ENCODE measurements at regions not wholly inside any gene's neighbourhood (a gene's known extent, or its start where the extent isn't known, plus 50 kb on each side); places are given as distances from the start of the nearest gene placed in this dataset.

DNA sequence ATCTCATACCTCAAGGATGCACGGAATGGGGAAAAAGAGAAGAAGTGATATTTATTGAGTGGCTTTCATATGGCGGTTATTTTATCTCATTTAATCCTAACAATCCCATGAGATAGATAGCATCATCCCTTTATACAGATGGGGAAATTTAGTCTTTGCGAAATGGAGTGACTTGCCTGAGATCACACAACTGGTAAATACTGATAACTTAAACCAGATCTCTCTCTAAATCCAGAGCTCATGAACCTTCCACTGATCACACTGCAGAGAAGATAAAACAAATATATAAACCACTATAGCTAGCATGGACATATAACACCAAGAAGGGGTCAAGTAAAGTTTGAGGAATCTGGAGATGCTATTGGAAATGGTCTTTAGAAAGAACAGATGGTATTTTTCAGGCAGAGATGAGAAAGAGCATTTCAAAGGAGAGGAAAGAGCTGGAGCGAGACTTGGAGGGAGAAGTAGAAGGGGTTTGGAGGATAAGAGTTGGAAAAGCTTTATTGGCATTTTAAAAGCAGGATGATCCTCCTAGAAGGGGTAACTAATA, 139.8 kb upstream of the TNFAIP3 start:
- Histone ChIP-seq H3K27ac (no peak overlapping the region), H3K36me3 (no peaks in the 10 kb centered on the region), H3K4me3 (no peak overlapping the region), H3K27me3 (no peaks in the 10 kb centered on the region), H3K4me1 (peaks cover 8 to 11% of the 10 kb centered on the region in 2 donors), H3K9me3 (no peaks in the 10 kb centered on the region)
- ATAC-seq (no peak), DNase-seq (no peak)
- intact Hi-C loops (cut with DNase I; ENCODE audit: low total_unique reads): no loop called here
- in situ Hi-C loops (cut with MboI; ENCODE audit: low sequenced_read_pairs in 4 of 4): no loop called here
- TF ChIP-seq POLR2A (IDR thresholded peaks at IDR 0.05): no peak
- TF ChIP-seq, protein P1, sequence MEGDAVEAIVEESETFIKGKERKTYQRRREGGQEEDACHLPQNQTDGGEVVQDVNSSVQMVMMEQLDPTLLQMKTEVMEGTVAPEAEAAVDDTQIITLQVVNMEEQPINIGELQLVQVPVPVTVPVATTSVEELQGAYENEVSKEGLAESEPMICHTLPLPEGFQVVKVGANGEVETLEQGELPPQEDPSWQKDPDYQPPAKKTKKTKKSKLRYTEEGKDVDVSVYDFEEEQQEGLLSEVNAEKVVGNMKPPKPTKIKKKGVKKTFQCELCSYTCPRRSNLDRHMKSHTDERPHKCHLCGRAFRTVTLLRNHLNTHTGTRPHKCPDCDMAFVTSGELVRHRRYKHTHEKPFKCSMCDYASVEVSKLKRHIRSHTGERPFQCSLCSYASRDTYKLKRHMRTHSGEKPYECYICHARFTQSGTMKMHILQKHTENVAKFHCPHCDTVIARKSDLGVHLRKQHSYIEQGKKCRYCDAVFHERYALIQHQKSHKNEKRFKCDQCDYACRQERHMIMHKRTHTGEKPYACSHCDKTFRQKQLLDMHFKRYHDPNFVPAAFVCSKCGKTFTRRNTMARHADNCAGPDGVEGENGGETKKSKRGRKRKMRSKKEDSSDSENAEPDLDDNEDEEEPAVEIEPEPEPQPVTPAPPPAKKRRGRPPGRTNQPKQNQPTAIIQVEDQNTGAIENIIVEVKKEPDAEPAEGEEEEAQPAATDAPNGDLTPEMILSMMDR (IDR thresholded peaks at IDR 0.05 in 4 of 5, conservative IDR thresholded peaks at IDR 0.05 in 1 of 5): no peak

DNA sequence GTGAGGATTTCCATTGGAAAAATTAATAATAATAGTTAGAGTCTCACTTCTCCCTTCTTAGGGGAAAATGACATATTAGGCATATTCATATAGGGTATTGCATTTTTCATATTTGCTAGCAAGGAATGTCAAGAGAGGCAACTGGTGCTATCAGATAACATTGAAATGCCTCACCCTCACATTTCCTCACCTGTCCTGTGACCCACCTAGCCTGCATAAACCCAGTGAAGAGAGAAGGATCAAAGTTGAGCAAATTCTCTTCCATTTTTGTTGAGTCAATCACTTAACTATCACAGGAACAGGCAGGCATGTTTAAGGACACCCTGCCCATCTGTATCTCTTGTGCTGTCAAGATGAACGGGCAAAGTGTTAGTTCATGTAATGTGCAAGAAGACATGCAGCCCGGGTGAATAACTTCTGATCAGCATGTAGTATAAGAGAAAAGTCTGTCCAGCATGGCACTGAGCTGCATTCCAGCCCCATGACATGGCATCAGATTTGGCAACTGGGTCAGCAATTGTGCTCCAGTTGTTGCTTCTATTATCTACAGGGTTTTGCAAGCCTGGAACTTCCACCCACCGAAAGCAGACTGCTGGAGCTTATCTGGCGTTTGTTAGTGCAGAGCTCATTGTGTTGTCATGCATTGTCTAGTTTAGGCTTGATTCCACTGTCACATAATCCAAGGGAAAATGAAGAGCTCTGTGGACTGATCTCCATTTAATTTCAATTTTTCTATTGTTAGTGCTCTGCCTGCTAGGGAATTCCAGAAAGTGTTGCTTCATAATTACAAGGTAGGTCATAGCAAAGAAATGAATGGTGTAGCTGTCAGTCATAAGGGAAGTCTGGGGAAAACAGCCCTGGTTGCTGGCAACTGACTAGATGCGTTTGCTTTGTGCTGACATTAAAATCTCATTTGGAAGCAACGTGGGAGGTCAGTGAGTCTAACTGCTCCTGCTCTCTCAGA, 138.4 kb upstream of the TNFAIP3 start:
- intact Hi-C loops (cut with DNase I; ENCODE audit: low total_unique reads) (no loop called here), in situ Hi-C loops (cut with MboI; ENCODE audit: low sequenced_read_pairs in 4 of 4) (no loop called here)
- DNase-seq (peak; percentile 38 to 65), ATAC-seq (peak; percentile 86 to 87)
- Histone ChIP-seq H3K36me3 (no peaks in the 10 kb centered on the region), H3K27me3 (no peaks in the 10 kb centered on the region), H3K4me3 (no peak overlapping the region), H3K4me1 (peaks cover 8 to 11% of the 10 kb centered on the region in 2 donors), H3K27ac (peak overlapping the region; percentile 44 to 72 (median 62)), H3K9me3 (no peaks in the 10 kb centered on the region)
- no peak for TF ChIP-seq POLR2A (IDR thresholded peaks at IDR 0.05)
- TF ChIP-seq, protein P1 (IDR thresholded peaks at IDR 0.05 in 4 of 5, conservative IDR thresholded peaks at IDR 0.05 in 1 of 5): no peak

GRCh38 chr6:137729866-137730629, 137.0 kb upstream of the TNFAIP3 start:
- no peak overlapping the region for H3K4me3 ChIP-seq
- in situ Hi-C loops (cut with MboI; ENCODE audit: low sequenced_read_pairs in 4 of 4): no loop called here
- ATAC-seq: no peak
- H3K27ac ChIP-seq: no peak overlapping the region
- H3K36me3 ChIP-seq: no peaks in the 10 kb centered on the region
- H3K27me3 ChIP-seq: no peaks in the 10 kb centered on the region
- peaks cover 7 to 8% of the 10 kb centered on the region in 2 donors for H3K4me1 ChIP-seq
- no peaks in the 10 kb centered on the region for H3K9me3 ChIP-seq
- intact Hi-C loops (cut with DNase I; ENCODE audit: low total_unique reads): no loop called here
- no peak for TF ChIP-seq POLR2A (IDR thresholded peaks at IDR 0.05)
- TF ChIP-seq, protein P1 (IDR thresholded peaks at IDR 0.05 in 4 of 5, conservative IDR thresholded peaks at IDR 0.05 in 1 of 5): no peak
- no peak for DNase-seq

- Histone ChIP-seq H3K27me3 (no peaks in the 10 kb centered on the region), H3K27ac (no peak overlapping the region), H3K36me3 (no peaks in the 10 kb centered on the region), H3K9me3 (no peaks in the 10 kb centered on the region), H3K4me1 (peaks cover 7 to 8% of the 10 kb centered on the region in 2 donors), H3K4me3 (no peak overlapping the region)
- no peak for ATAC-seq
- no peak for DNase-seq
- TF ChIP-seq, protein P1 (IDR thresholded peaks at IDR 0.05 in 4 of 5, conservative IDR thresholded peaks at IDR 0.05 in 1 of 5): no peak
- TF ChIP-seq POLR2A (IDR thresholded peaks at IDR 0.05): no peak
- in situ Hi-C loops (cut with MboI; ENCODE audit: low sequenced_read_pairs in 4 of 4): no loop called here
- intact Hi-C loops (cut with DNase I; ENCODE audit: low total_unique reads): no loop called here
Observed at GRCh38 chr6:137731600-137731959, 135.5 kb upstream of the TNFAIP3 start.
